PC-9 (cell line): ENCODE measurements at regions not wholly inside any gene's neighbourhood (a gene's known extent, or its start where the extent isn't known, plus 50 kb on each side); places are given as distances from the start of the nearest gene placed in this dataset.

Source experiments
- CTCF ChIP-seq: fragments of 200-600 bp; sonication (generic); conservative IDR thresholded peaks from 2 replicates; pipeline ENCODE4 v1.6.1; 2017; ENCODE audit warnings: mixed run types, antibody characterized with exemption, mild to moderate bottlenecking, moderate library complexity
- EZH2 ChIP-seq: fragments of 200-600 bp; sonication (generic); IDR thresholded peaks from 2 replicates; pipeline ENCODE4 v1.8.0; 2017; ENCODE audit warnings: antibody characterized with exemption, low read depth

- no peak for TF ChIP-seq EZH2
- no peak for TF ChIP-seq CTCF
These were observed 102.7 kb upstream of the TAF11L2 start for GRCh38 chr5:17395106-17395880.
